Endodermal cell (in vitro differentiated cells): ENCODE measurements at regions not wholly inside any gene's neighbourhood (a gene's known extent, or its start where the extent isn't known, plus 50 kb on each side); places are given as distances from the start of the nearest gene placed in this dataset.

ENCODE experiments used
- DNase-seq: peaks from one replicate; pipeline ENCODE4 v3.0.0-alpha.2; 2017
- H3K27ac ChIP-seq: 2 replicates; pipeline ENCODE4 v1.5.1; 2013; ENCODE audit warnings: mild to moderate bottlenecking, low read depth, low read length, moderate library complexity
- H3K27me3 ChIP-seq: 2 replicates; pipeline ENCODE4 v1.6.1; 2013; ENCODE audit warnings: mild to moderate bottlenecking, low read length, moderate library complexity; ENCODE audit not compliant: insufficient read depth, control insufficient read depth, poor library complexity, severe bottlenecking
- H3K36me3 ChIP-seq: 2 replicates; pipeline ENCODE4 v1.7.0; 2013; ENCODE audit warnings: mild to moderate bottlenecking, low read length, moderate library complexity; ENCODE audit not compliant: control insufficient read depth, insufficient read depth
- H3K4me1 ChIP-seq: one replicate; pipeline ENCODE4 v1.7.0; 2013; ENCODE audit warnings: low read length; ENCODE audit not compliant: control insufficient read depth, insufficient read depth
- H3K4me3 ChIP-seq: 2 replicates; pipeline ENCODE4 v1.5.1; 2013; ENCODE audit warnings: mild to moderate bottlenecking, low read length, moderate library complexity
- H3K9ac ChIP-seq: 2 replicates; pipeline ENCODE4 v1.6.1; 2013; ENCODE audit warnings: mild to moderate bottlenecking, low read length, moderate library complexity; ENCODE audit not compliant: poor library complexity, severe bottlenecking; ENCODE audit errors: extremely low read depth
- H3K9me3 ChIP-seq: 2 replicates; pipeline ENCODE4 v1.6.1; 2013; ENCODE audit warnings: mild to moderate bottlenecking, low read length, moderate library complexity; ENCODE audit not compliant: control insufficient read depth
- H3K27ac Mint-ChIP-seq: 2 replicates; pipeline ENCODE4 v1.8.0; 2020; ENCODE audit warnings: mixed read lengths
- H3K27me3 Mint-ChIP-seq: 2 replicates; pipeline ENCODE4 v1.8.0; 2021; ENCODE audit warnings: mild to moderate bottlenecking, mixed read lengths; ENCODE audit not compliant: insufficient read depth
- H3K36me3 Mint-ChIP-seq: 2 replicates; pipeline ENCODE4 v1.8.0; 2020; ENCODE audit warnings: low read depth, mixed read lengths
- H3K4me1 Mint-ChIP-seq: 2 replicates; pipeline ENCODE4 v1.8.0; 2020; ENCODE audit warnings: mixed read lengths
- H3K4me3 Mint-ChIP-seq: 2 replicates; pipeline ENCODE4 v1.8.0; 2020; ENCODE audit warnings: mild to moderate bottlenecking, moderate library complexity, mixed read lengths
- H3K9me3 Mint-ChIP-seq: 2 replicates; pipeline ENCODE4 v1.8.0; 2020; ENCODE audit warnings: mild to moderate bottlenecking, mixed read lengths
- CTCF ChIP-seq: fragments of 200-600 bp; sonication (generic); conservative IDR thresholded peaks from 2 replicates; pipeline ENCODE4 v1.5.0; 2021; ENCODE audit warnings: antibody characterized with exemption, mild to moderate bottlenecking
- WGBS, 2 experiments: methylation state at CpG; one replicate each; pipeline versions ENCODE4 v1.1.5 to v1.1.7; 2013; ENCODE audit warnings: missing lambda C conversion rate in 2 of 2, mixed read lengths in 1 of 2; ENCODE audit not compliant: insufficient coverage in 1 of 2, insufficient read length in 1 of 2; 5-methylcytosine and 5-hydroxymethylcytosine counted together

- Histone ChIP-seq H3K27me3 (no peaks in the 10 kb centered on the region), H3K36me3 (no peaks in the 10 kb centered on the region), H3K9me3 (no peaks in the 10 kb centered on the region), H3K4me3 (no peak overlapping the region), H3K9ac (no peak overlapping the region), H3K27ac (no peak overlapping the region), H3K4me1 (no peaks in the 10 kb centered on the region)
- Mint-ChIP-seq H3K27me3 (no peaks in the 10 kb centered on the region), H3K36me3 (no peaks in the 10 kb centered on the region), H3K27ac (no peak overlapping the region), H3K9me3 (no peaks in the 10 kb centered on the region), H3K4me3 (no peak overlapping the region), H3K4me1 (no peaks in the 10 kb centered on the region)
- no peak for DNase-seq
- no peak for TF ChIP-seq CTCF
- WGBS, 2 experiments = 83 to 92% methylated on average over 3 to 8 of the region's 8 CpGs
Observed at GRCh38 chr22:49107561-49107960, 720.1 kb downstream of the BRD1 start.

GRCh38 chr22:49106842-49107152, 720.9 kb downstream of the BRD1 start:
- no peak overlapping the region for H3K4me3 Mint-ChIP-seq
- no peaks in the 10 kb centered on the region for H3K27me3 Mint-ChIP-seq
- H3K36me3 Mint-ChIP-seq = no peaks in the 10 kb centered on the region
- H3K27ac Mint-ChIP-seq = no peak overlapping the region
- Histone ChIP-seq H3K4me3 (no peak overlapping the region), H3K36me3 (no peaks in the 10 kb centered on the region), H3K4me1 (no peaks in the 10 kb centered on the region), H3K9ac (no peak overlapping the region), H3K9me3 (no peaks in the 10 kb centered on the region), H3K27ac (no peak overlapping the region), H3K27me3 (no peaks in the 10 kb centered on the region)
- no peaks in the 10 kb centered on the region for H3K9me3 Mint-ChIP-seq
- no peaks in the 10 kb centered on the region for H3K4me1 Mint-ChIP-seq
- DNase-seq = no peak
- no peak for TF ChIP-seq CTCF
- 88 to 100% methylated on average over 4 to 5 of the region's 5 CpGs for WGBS, 2 experiments

- no peak for TF ChIP-seq CTCF
- Histone ChIP-seq H3K4me1 (no peaks in the 10 kb centered on the region), H3K27ac (no peak overlapping the region), H3K36me3 (no peaks in the 10 kb centered on the region), H3K9me3 (no peaks in the 10 kb centered on the region), H3K4me3 (no peak overlapping the region), H3K9ac (no peak overlapping the region), H3K27me3 (no peaks in the 10 kb centered on the region)
- DNase-seq = peak; percentile 41
- Mint-ChIP-seq H3K9me3 (no peaks in the 10 kb centered on the region), H3K27ac (no peak overlapping the region), H3K36me3 (no peaks in the 10 kb centered on the region), H3K4me1 (no peaks in the 10 kb centered on the region), H3K4me3 (no peak overlapping the region), H3K27me3 (no peaks in the 10 kb centered on the region)
- WGBS, 2 experiments = 93 to 96% methylated on average over 9 to 12 of the region's 12 CpGs
Observed at GRCh38 chr22:49106096-49106841, 721.4 kb downstream of the BRD1 start.
